ENCODE measurements at regions not wholly inside any gene's neighbourhood (a gene's known extent, or its start where the extent isn't known, plus 50 kb on each side); places are given as distances from the start of the nearest gene placed in this dataset.
"Not testable (repeated sequence)": the region's sequence is repeated elsewhere in the genome, so short reads cannot be mapped to it uniquely, and the experiment has no call there.

GRCh38 chr13:71214821-71215220 is 652.2 kb downstream of the DACH1 start:
- no peak for DNase-seq

GRCh38 chr13:71214357-71214756 is 652.6 kb downstream of the DACH1 start:
- DNase-seq = no peak

- no peak for DNase-seq
Observed at GRCh38 chr13:71213252-71213821, 653.7 kb downstream of the DACH1 start.

- no peak for DNase-seq
Observed at GRCh38 chr13:71210861-71211260, 656.1 kb downstream of the DACH1 start.

- DNase-seq = no peak
Observed at GRCh38 chr13:71209217-71209616, 657.8 kb downstream of the DACH1 start.

GRCh38 chr13:71184583-71184982 is 682.4 kb downstream of the DACH1 start:
- DNase-seq = not testable (repeated sequence)

- not testable (repeated sequence) for DNase-seq
Observed at GRCh38 chr13:71183352-71183751, 683.7 kb downstream of the DACH1 start.

GRCh38 chr13:71171740-71172139 is 695.3 kb downstream of the DACH1 start:
- DNase-seq = no peak

- DNase-seq = peak; percentile 45
Observed at GRCh38 chr13:71169180-71169579, 697.8 kb downstream of the DACH1 start.

GRCh38 chr13:71156550-71156949 is 710.5 kb downstream of the DACH1 start:
- no peak for DNase-seq

- DNase-seq = no peak
Observed at GRCh38 chr13:71149498-71150363, 717.3 kb downstream of the DACH1 start.

- DNase-seq = no peak
Observed at GRCh38 chr13:71149046-71149445, 718.0 kb downstream of the DACH1 start.

GRCh38 chr13:71148396-71148795 is 718.6 kb downstream of the DACH1 start:
- DNase-seq = no peak

- DNase-seq = peak; percentile 16
Observed at GRCh38 chr13:71144883-71145282, 722.1 kb downstream of the DACH1 start.

- no peak for DNase-seq
Observed at GRCh38 chr13:71137101-71137500, 729.9 kb downstream of the DACH1 start.

- no peak for DNase-seq
Observed at GRCh38 chr13:71124230-71124629, 742.8 kb downstream of the DACH1 start.

- DNase-seq = peak; percentile 5
Observed at GRCh38 chr13:71118779-71119364, 748.1 kb downstream of the DACH1 start.

- DNase-seq = no peak
Observed at GRCh38 chr13:71117920-71118319, 749.1 kb downstream of the DACH1 start.

- DNase-seq = no peak
Observed at GRCh38 chr13:71115301-71115700, 751.7 kb downstream of the DACH1 start.

- DNase-seq = no peak
Observed at GRCh38 chr13:71096421-71096820, 770.6 kb downstream of the DACH1 start.

- no peak for DNase-seq
Observed at GRCh38 chr13:71090990-71091389, 776.0 kb downstream of the DACH1 start.

GRCh38 chr13:71089056-71089455 is 777.9 kb downstream of the DACH1 start:
- no peak for DNase-seq

GRCh38 chr13:71087432-71087831 is 779.6 kb downstream of the DACH1 start:
- DNase-seq = no peak
